Type B pancreatic cell (in vitro differentiated cells): ENCODE measurements at regions not wholly inside any gene's neighbourhood (a gene's known extent, or its start where the extent isn't known, plus 50 kb on each side); places are given as distances from the start of the nearest gene placed in this dataset.

ENCODE experiments used
- DNase-seq: peaks from one replicate; pipeline ENCODE4 v3.0.0; 2021; ENCODE audit warnings: mixed read lengths; ENCODE audit not compliant: unreplicated experiment; ENCODE audit errors: extremely low spot score
- H3K27ac Mint-ChIP-seq: 2 replicates; pipeline ENCODE4 v1.8.0; 2021; ENCODE audit warnings: mild to moderate bottlenecking, mixed read lengths
- H3K27me3 Mint-ChIP-seq: 2 replicates; pipeline ENCODE4 v1.8.0; 2021; ENCODE audit warnings: mixed read lengths
- H3K36me3 Mint-ChIP-seq: 2 replicates; pipeline ENCODE4 v1.8.0; 2021; ENCODE audit warnings: mixed read lengths
- H3K4me1 Mint-ChIP-seq: one replicate; pipeline ENCODE4 v1.8.0; 2021; ENCODE audit warnings: mixed read lengths; ENCODE audit not compliant: unreplicated experiment
- H3K4me3 Mint-ChIP-seq: 2 replicates; pipeline ENCODE4 v1.8.0; 2021; ENCODE audit warnings: mild to moderate bottlenecking, mixed read lengths
- H3K9me3 Mint-ChIP-seq: 2 replicates; pipeline ENCODE4 v1.8.0; 2021; ENCODE audit warnings: mixed read lengths
- CTCF ChIP-seq: fragments of 200-600 bp; sonication (generic); conservative IDR thresholded peaks from 2 replicates; pipeline ENCODE4 v1.5.0; 2021; ENCODE audit warnings: antibody characterized with exemption, mild to moderate bottlenecking

GRCh38 chr17:12407495-12408252 is 258.0 kb upstream of the MYOCD start:
- no peaks in the 10 kb centered on the region for H3K9me3 Mint-ChIP-seq

DNA sequence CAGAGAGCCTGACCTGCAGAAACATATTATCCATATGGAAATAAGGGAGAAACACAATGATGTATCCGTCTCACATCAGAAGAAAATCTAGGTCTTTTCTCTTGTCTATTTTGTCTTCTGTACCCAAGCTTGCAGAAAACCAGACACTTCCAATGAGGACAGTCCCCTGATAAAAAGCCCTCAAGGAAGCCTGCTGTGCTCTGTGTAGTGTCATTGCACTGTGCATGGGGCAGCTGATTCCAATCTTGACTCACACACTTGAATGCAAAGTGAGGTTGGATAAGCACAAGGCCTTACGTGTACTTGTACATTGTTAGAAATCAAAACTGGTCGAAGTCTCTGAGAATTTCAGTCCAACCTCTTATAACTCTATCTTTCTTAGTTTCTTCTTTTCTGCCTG is 256.6 kb upstream of the MYOCD start:
- no peak for TF ChIP-seq CTCF
- Mint-ChIP-seq H3K27me3 (no peaks in the 10 kb centered on the region), H3K27ac (no peak overlapping the region), H3K36me3 (no peaks in the 10 kb centered on the region), H3K4me3 (no peak overlapping the region), H3K4me1 (peaks cover 5% of the 10 kb centered on the region), H3K9me3 (no peaks in the 10 kb centered on the region)
- DNase-seq, result no peak

More at GRCh38 chr17:12407495-12408252, 258.0 kb upstream of the MYOCD start:
- Mint-ChIP-seq H3K27me3 (no peaks in the 10 kb centered on the region), H3K27ac (no peak overlapping the region), H3K4me1 (peaks cover 5% of the 10 kb centered on the region), H3K36me3 (no peaks in the 10 kb centered on the region), H3K4me3 (no peak overlapping the region)
- no peak for DNase-seq
- TF ChIP-seq CTCF, result no peak

DNA sequence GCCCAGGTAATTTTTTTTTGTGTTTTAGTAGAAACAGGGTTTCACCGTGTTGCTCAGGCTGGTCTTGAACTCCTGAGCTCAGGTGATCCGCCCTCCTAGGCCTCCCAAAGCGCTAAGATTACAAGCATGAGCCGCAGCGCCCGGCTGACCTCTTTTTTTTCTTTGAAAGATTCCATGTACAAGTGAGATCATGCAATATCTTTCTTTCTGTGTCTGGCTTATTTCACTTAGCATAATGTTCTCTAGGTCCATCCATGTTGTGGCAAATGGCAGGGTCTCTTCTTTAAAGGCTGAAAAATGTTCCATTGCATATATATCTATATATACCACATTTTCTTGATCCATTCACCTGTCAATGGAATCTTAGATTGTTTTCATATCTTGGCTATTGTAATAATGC is 255.0 kb upstream of the MYOCD start:
- Mint-ChIP-seq H3K36me3 (no peaks in the 10 kb centered on the region), H3K9me3 (peaks cover 2% of the 10 kb centered on the region), H3K27me3 (peaks cover 12% of the 10 kb centered on the region), H3K27ac (no peak overlapping the region), H3K4me3 (no peak overlapping the region), H3K4me1 (peaks cover 5% of the 10 kb centered on the region)
- TF ChIP-seq CTCF, result no peak
- no peak for DNase-seq

GRCh38 chr17:12415031-12415430 is 250.7 kb upstream of the MYOCD start:
- no peak overlapping the region for H3K27ac Mint-ChIP-seq
- TF ChIP-seq CTCF, result no peak
- H3K4me1 Mint-ChIP-seq, result no peaks in the 10 kb centered on the region
- DNase-seq, result no peak
- no peak overlapping the region for H3K4me3 Mint-ChIP-seq
- H3K9me3 Mint-ChIP-seq, result peaks cover 4% of the 10 kb centered on the region
- H3K36me3 Mint-ChIP-seq, result no peaks in the 10 kb centered on the region
- peaks cover 15% of the 10 kb centered on the region for H3K27me3 Mint-ChIP-seq

GRCh38 chr17:12421077-12421476 is 244.6 kb upstream of the MYOCD start:
- Mint-ChIP-seq H3K9me3 (peaks cover 4% of the 10 kb centered on the region), H3K27me3 (peaks cover 3% of the 10 kb centered on the region), H3K4me1 (peaks cover 4% of the 10 kb centered on the region), H3K4me3 (no peak overlapping the region), H3K27ac (no peak overlapping the region), H3K36me3 (no peaks in the 10 kb centered on the region)
- no peak for TF ChIP-seq CTCF
- no peak for DNase-seq
